ENCODE measurements at regions not wholly inside any gene's neighbourhood (a gene's known extent, or its start where the extent isn't known, plus 50 kb on each side); places are given as distances from the start of the nearest gene placed in this dataset.

GRCh38 chr2:172233987-172234715 is 131.5 kb upstream of the DLX2 start:
- TF ChIP-seq CTCF (IDR thresholded peaks at IDR 0.05; ENCODE audit: poor library complexity) (no peak), EZH2 (IDR thresholded peaks at IDR 0.05; ENCODE audit: borderline replicate concordance) (no peak)
